ENCODE measurements at regions not wholly inside any gene's neighbourhood (a gene's known extent, or its start where the extent isn't known, plus 50 kb on each side); places are given as distances from the start of the nearest gene placed in this dataset.

GRCh38 chr5:57764479-57765089 is 282.0 kb upstream of the ACTBL2 start:
- Histone ChIP-seq H3K79me2 (ENCODE audit: low read length) (no peaks in the 10 kb centered on the region), H2AFZ (ENCODE audit: low read length) (no peak overlapping the region), H3K27me3 (ENCODE audit: low read length) (no peaks in the 10 kb centered on the region), H3K36me3 (ENCODE audit: low read depth, low read length) (no peaks in the 10 kb centered on the region), H3K4me1 (ENCODE audit: insufficient read depth, low read length) (no peaks in the 10 kb centered on the region), H3K4me3 (ENCODE audit: low read length) (no peak overlapping the region), H3K4me2 (ENCODE audit: low read length) (no peak overlapping the region), H4K20me1 (ENCODE audit: low read length) (no peaks in the 10 kb centered on the region), H3K9me3 (ENCODE audit: low read length) (no peaks in the 10 kb centered on the region), H3K9me2 (replicated peaks; ENCODE audit: low read length) (no peaks in the 10 kb centered on the region), H3F3A (ENCODE audit: low read length, unreplicated experiment) (no peaks in the 10 kb centered on the region), H3K9ac (ENCODE audit: low read length) (no peak overlapping the region), H3K27ac (ENCODE audit: low read length) (no peak overlapping the region)
- ATAC-seq (no peak), DNase-seq (no peak)
- POLR2A ChIA-PET (ENCODE audit: unreplicated experiment) = no interaction called here
- intact Hi-C loops (cut with micrococcal nuclease) = no loop called here
- BruUV-seq (replicated peaks) = no TSS peak
- CTCF ChIA-PET = no interaction called here
- TF ChIP-seq EZH2phosphoT487 (IDR thresholded peaks at IDR 0.05; ENCODE audit: borderline replicate concordance, low read length) = no peak
- TF ChIP-seq CTCF (conservative IDR thresholded peaks at IDR 0.05; ENCODE audit: low read depth, low read length) = no peak
- TF ChIP-seq EZH2 (IDR thresholded peaks at IDR 0.05; ENCODE audit: low read length, unreplicated experiment) = no peak

- no TSS peak for BruUV-seq (replicated peaks)
- H3K36me3 ChIP-seq (ENCODE audit: low read depth, low read length) = no peaks in the 10 kb centered on the region
- CTCF ChIA-PET = no interaction called here
- no peak overlapping the region for H3K9ac ChIP-seq (ENCODE audit: low read length)
- no peak overlapping the region for H3K4me2 ChIP-seq (ENCODE audit: low read length)
- no peaks in the 10 kb centered on the region for H4K20me1 ChIP-seq (ENCODE audit: low read length)
- no peaks in the 10 kb centered on the region for H3K4me1 ChIP-seq (ENCODE audit: insufficient read depth, low read length)
- no peaks in the 10 kb centered on the region for H3F3A ChIP-seq (ENCODE audit: low read length, unreplicated experiment)
- H3K79me2 ChIP-seq (ENCODE audit: low read length) = no peaks in the 10 kb centered on the region
- ATAC-seq (no peak), DNase-seq (no peak)
- no peak for TF ChIP-seq EZH2 (IDR thresholded peaks at IDR 0.05; ENCODE audit: low read length, unreplicated experiment)
- TF ChIP-seq CTCF (conservative IDR thresholded peaks at IDR 0.05; ENCODE audit: low read depth, low read length) = no peak
- TF ChIP-seq EZH2phosphoT487 (IDR thresholded peaks at IDR 0.05; ENCODE audit: borderline replicate concordance, low read length) = no peak
- no peak overlapping the region for H3K4me3 ChIP-seq (ENCODE audit: low read length)
- H2AFZ ChIP-seq (ENCODE audit: low read length) = no peak overlapping the region
- H3K27me3 ChIP-seq (ENCODE audit: low read length) = no peaks in the 10 kb centered on the region
- H3K27ac ChIP-seq (ENCODE audit: low read length) = no peak overlapping the region
- H3K9me3 ChIP-seq (ENCODE audit: low read length) = no peaks in the 10 kb centered on the region
- no peaks in the 10 kb centered on the region for H3K9me2 ChIP-seq (replicated peaks; ENCODE audit: low read length)
- intact Hi-C loops (cut with micrococcal nuclease) = no loop called here
- POLR2A ChIA-PET (ENCODE audit: unreplicated experiment) = no interaction called here
Observed at GRCh38 chr5:57761513-57761912, 278.9 kb upstream of the ACTBL2 start.

GRCh38 chr5:57754616-57755015 is 272.0 kb upstream of the ACTBL2 start:
- TF ChIP-seq EZH2phosphoT487 (IDR thresholded peaks at IDR 0.05; ENCODE audit: borderline replicate concordance, low read length) (no peak), CTCF (conservative IDR thresholded peaks at IDR 0.05; ENCODE audit: low read depth, low read length) (no peak), EZH2 (IDR thresholded peaks at IDR 0.05; ENCODE audit: low read length, unreplicated experiment) (no peak)
- no TSS peak for BruUV-seq (replicated peaks)
- CTCF ChIA-PET = interaction anchor here (0.5 to 1.5 kb wide), 3 partner anchors 18 to 210 kb away, joined by 3 to 5 read pairs (median 4); no protein-coding TSS in a partner anchor
- peak; percentile 14 for DNase-seq
- POLR2A ChIA-PET (ENCODE audit: unreplicated experiment) = no interaction called here
- no peak overlapping the region for H3K9ac ChIP-seq (ENCODE audit: low read length)
- H3K79me2 ChIP-seq (ENCODE audit: low read length) = no peaks in the 10 kb centered on the region
- H3F3A ChIP-seq (ENCODE audit: low read length, unreplicated experiment) = no peaks in the 10 kb centered on the region
- no peaks in the 10 kb centered on the region for H3K36me3 ChIP-seq (ENCODE audit: low read depth, low read length)
- no peaks in the 10 kb centered on the region for H3K27me3 ChIP-seq (ENCODE audit: low read length)
- intact Hi-C loops (cut with micrococcal nuclease) = no loop called here
- peak; percentile 29 for ATAC-seq
- H4K20me1 ChIP-seq (ENCODE audit: low read length) = no peaks in the 10 kb centered on the region
- no peak overlapping the region for H3K4me3 ChIP-seq (ENCODE audit: low read length)
- peak overlapping the region; percentile 37; the same call in 1 of the 2 replicates for H3K4me2 ChIP-seq (ENCODE audit: low read length)
- H2AFZ ChIP-seq (ENCODE audit: low read length) = no peak overlapping the region
- no peaks in the 10 kb centered on the region for H3K9me3 ChIP-seq (ENCODE audit: low read length)
- peak overlapping the region; percentile 37 for H3K27ac ChIP-seq (ENCODE audit: low read length)
- H3K4me1 ChIP-seq (ENCODE audit: insufficient read depth, low read length) = peaks cover 18% of the 10 kb centered on the region
- no peaks in the 10 kb centered on the region for H3K9me2 ChIP-seq (replicated peaks; ENCODE audit: low read length)

Measured in PC-3 (cell line).